ENCODE measurements at regions not wholly inside any gene's neighbourhood (a gene's known extent, or its start where the extent isn't known, plus 50 kb on each side); places are given as distances from the start of the nearest gene placed in this dataset.

DNA sequence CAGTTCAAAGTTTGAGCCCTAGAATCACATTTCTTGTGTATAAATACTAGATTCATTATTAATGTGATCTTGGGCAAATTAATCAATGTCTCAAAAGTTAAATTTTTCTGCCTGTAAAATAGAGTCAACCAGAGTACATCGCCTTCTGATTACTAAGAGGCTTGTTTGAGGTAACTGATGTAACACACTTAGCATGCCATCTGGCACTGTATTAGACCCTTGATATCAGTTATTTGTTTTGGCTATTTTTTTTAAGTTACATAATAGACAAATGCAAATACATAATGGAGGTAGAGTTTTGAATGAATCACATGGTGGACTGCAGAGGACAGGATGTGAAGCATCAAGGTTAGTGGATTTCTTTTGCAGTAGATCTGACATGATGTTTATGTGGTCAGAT, 298.4 kb downstream of the ADGRL2 start:
- H3K4me1 ChIP-seq = no peaks in the 10 kb centered on the region
- DNase-seq = no peak
- H3K27me3 ChIP-seq = no peaks in the 10 kb centered on the region
- TF ChIP-seq POLR2A (IDR thresholded peaks at IDR 0.05) = no peak
- TF ChIP-seq, protein P1, sequence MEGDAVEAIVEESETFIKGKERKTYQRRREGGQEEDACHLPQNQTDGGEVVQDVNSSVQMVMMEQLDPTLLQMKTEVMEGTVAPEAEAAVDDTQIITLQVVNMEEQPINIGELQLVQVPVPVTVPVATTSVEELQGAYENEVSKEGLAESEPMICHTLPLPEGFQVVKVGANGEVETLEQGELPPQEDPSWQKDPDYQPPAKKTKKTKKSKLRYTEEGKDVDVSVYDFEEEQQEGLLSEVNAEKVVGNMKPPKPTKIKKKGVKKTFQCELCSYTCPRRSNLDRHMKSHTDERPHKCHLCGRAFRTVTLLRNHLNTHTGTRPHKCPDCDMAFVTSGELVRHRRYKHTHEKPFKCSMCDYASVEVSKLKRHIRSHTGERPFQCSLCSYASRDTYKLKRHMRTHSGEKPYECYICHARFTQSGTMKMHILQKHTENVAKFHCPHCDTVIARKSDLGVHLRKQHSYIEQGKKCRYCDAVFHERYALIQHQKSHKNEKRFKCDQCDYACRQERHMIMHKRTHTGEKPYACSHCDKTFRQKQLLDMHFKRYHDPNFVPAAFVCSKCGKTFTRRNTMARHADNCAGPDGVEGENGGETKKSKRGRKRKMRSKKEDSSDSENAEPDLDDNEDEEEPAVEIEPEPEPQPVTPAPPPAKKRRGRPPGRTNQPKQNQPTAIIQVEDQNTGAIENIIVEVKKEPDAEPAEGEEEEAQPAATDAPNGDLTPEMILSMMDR (IDR thresholded peaks at IDR 0.05) = no peak
- intact Hi-C loops (cut with DNase I; ENCODE audit: low total_unique reads) = no loop called here
- H3K4me3 ChIP-seq = no peak overlapping the region
- no peak overlapping the region for H3K27ac ChIP-seq
- no peaks in the 10 kb centered on the region for H3K9me3 ChIP-seq
- no peaks in the 10 kb centered on the region for H3K36me3 ChIP-seq

DNA sequence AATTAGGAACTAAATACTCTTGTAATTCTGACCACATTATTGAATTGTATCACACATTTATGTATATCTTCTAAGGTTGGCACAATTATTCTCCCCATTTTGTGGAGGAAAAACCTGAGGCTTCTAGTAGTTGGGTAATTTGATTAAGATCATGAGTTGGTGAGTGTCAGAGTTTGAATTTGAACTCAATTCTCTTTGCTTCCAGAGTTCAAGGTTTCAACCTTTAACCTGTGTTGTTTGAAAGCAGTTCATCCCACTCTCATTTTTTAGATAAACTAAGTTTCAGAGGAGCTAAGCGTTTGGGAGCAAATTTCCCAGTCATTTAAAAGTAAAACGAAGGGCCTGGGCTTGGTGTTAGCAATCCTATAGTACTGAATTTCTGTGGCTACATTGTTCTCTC, 293.4 kb downstream of the ADGRL2 start:
- intact Hi-C loops (cut with DNase I; ENCODE audit: low total_unique reads) = no loop called here
- Histone ChIP-seq H3K27ac (no peak overlapping the region), H3K4me1 (no peaks in the 10 kb centered on the region), H3K4me3 (no peak overlapping the region), H3K36me3 (no peaks in the 10 kb centered on the region), H3K27me3 (no peaks in the 10 kb centered on the region), H3K9me3 (no peaks in the 10 kb centered on the region)
- no peak for DNase-seq
- no peak for TF ChIP-seq POLR2A (IDR thresholded peaks at IDR 0.05)
- TF ChIP-seq, protein P1 (IDR thresholded peaks at IDR 0.05) = no peak

DNA sequence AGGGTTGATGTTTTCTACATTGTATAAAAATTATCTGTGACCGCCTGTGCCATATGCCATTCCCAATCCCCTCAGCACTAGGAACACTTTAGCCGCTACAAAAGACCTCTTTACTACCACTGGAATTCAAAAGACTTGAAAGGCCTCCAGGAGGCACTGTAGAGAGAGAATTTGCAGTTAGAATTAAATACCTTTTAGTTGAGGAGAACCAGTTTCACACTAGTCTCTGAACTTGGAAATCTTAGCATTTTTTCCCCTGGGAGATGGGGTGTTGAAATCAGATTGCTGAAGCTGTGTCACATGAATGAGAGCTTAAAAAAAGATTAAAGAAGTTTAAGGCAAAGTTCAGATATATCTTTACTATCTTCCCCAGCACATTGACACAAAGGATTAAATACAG, 291.0 kb downstream of the ADGRL2 start:
- DNase-seq = no peak

DNA sequence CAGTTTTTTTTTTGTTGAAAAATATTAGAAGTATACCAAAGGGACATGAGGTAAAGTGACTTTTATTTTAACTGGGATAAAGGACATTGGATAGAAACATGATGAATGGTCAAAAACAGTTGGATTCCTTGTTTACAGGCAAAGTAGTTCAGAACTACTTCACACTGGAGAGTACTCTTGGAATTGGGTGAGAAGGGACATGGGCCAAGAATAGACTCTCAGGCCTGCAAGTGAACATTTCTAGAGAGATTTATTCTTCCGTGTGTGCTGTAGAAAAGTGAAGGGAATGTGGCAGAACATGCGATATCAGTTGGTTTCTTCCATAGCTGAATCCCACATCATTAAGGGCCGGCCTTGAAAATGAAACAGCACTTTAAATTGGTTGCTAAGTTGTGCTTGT, 290.5 kb downstream of the ADGRL2 start:
- Histone ChIP-seq H3K27me3 (no peaks in the 10 kb centered on the region), H3K27ac (no peak overlapping the region), H3K4me1 (no peaks in the 10 kb centered on the region), H3K9me3 (no peaks in the 10 kb centered on the region), H3K36me3 (no peaks in the 10 kb centered on the region), H3K4me3 (no peak overlapping the region)
- no peak for TF ChIP-seq POLR2A (IDR thresholded peaks at IDR 0.05)
- TF ChIP-seq, protein P1 (IDR thresholded peaks at IDR 0.05) = no peak
- intact Hi-C loops (cut with DNase I; ENCODE audit: low total_unique reads) = no loop called here
- DNase-seq = no peak

More for the DNA sequence above, 291.0 kb downstream of the ADGRL2 start:
- no peak overlapping the region for H3K4me3 ChIP-seq
- H3K9me3 ChIP-seq = no peaks in the 10 kb centered on the region
- intact Hi-C loops (cut with DNase I; ENCODE audit: low total_unique reads) = no loop called here
- H3K36me3 ChIP-seq = no peaks in the 10 kb centered on the region
- no peaks in the 10 kb centered on the region for H3K27me3 ChIP-seq
- H3K27ac ChIP-seq = no peak overlapping the region
- no peak for TF ChIP-seq POLR2A (IDR thresholded peaks at IDR 0.05)
- TF ChIP-seq, protein P1 (IDR thresholded peaks at IDR 0.05) = no peak
- H3K4me1 ChIP-seq = no peaks in the 10 kb centered on the region

DNA sequence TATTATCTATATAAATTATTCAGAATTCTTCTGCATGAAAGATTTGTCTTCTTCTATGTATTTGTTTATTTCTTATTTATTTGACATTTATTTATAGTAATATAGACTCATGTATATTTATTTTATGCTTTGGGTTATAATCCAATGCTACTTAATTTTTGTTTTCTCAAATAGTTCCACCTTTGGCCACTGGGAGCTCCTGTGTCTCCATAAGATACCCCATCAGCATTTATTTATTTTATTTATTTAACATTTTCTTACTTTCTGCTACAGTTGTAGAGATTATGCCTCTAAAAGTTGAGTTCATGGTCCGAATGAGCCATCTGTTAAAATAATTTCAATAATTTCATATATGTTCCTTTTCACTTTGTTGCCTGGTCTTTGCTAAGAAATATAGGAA, 289.4 kb downstream of the ADGRL2 start:
- Histone ChIP-seq H3K9me3 (no peaks in the 10 kb centered on the region), H3K36me3 (no peaks in the 10 kb centered on the region), H3K4me1 (no peaks in the 10 kb centered on the region), H3K27me3 (no peaks in the 10 kb centered on the region), H3K4me3 (no peak overlapping the region), H3K27ac (no peak overlapping the region)
- intact Hi-C loops (cut with DNase I; ENCODE audit: low total_unique reads) = no loop called here
- TF ChIP-seq, protein P1 (IDR thresholded peaks at IDR 0.05) = no peak
- no peak for TF ChIP-seq POLR2A (IDR thresholded peaks at IDR 0.05)
- no peak for DNase-seq

Measured in uterus (tissue), 3 donors.